Calu3 (cell line): ENCODE measurements at regions not wholly inside any gene's neighbourhood (a gene's known extent, or its start where the extent isn't known, plus 50 kb on each side); places are given as distances from the start of the nearest gene placed in this dataset.

ENCODE experiments used
- BruUV-seq: library from RNA; stranded (reverse); fragments of 400-500 nt; replicated peaks from 2 replicates; lab custom pipeline; 2021; lab: Mats Ljungman, UMichigan
- CTCF ChIA-PET: fragments of 300-600 bp; sonication (Branson Sonifier 250); formaldehyde crosslinking; loops from one replicate; lab custom pipeline; 2022; ENCODE audit warnings: antibody characterized with exemption; lab: Charles Lee
- DNase-seq: peaks from one replicate; pipeline ENCODE4 v3.0.0; 2022
- H3K27ac Mint-ChIP-seq: one replicate; pipeline ENCODE4 v1.8.0; 2022; ENCODE audit warnings: mixed read lengths; ENCODE audit not compliant: unreplicated experiment
- H3K27me3 Mint-ChIP-seq: one replicate; pipeline ENCODE4 v1.8.0; 2022; ENCODE audit warnings: mixed read lengths; ENCODE audit not compliant: unreplicated experiment
- H3K36me3 Mint-ChIP-seq: one replicate; pipeline ENCODE4 v1.8.0; 2022; ENCODE audit warnings: mild to moderate bottlenecking, moderate library complexity, mixed read lengths; ENCODE audit not compliant: insufficient read depth, unreplicated experiment
- H3K4me1 Mint-ChIP-seq: one replicate; pipeline ENCODE4 v1.8.0; 2022; ENCODE audit warnings: mild to moderate bottlenecking, low read depth, mixed read lengths; ENCODE audit not compliant: unreplicated experiment
- H3K4me3 Mint-ChIP-seq: one replicate; pipeline ENCODE4 v1.8.0; 2022; ENCODE audit warnings: mild to moderate bottlenecking, low read depth, moderate library complexity, mixed read lengths; ENCODE audit not compliant: unreplicated experiment
- H3K9me3 Mint-ChIP-seq: one replicate; pipeline ENCODE4 v1.8.0; 2022; ENCODE audit warnings: low read depth, mixed read lengths; ENCODE audit not compliant: unreplicated experiment
- CTCF ChIP-seq: fragments of 200-600 bp; IDR thresholded peaks from one replicate; pipeline ENCODE4 v1.8.0; 2022; ENCODE audit warnings: antibody characterized with exemption; ENCODE audit not compliant: unreplicated experiment
- intact Hi-C: fragments of 100-400 bp; cut with micrococcal nuclease; formaldehyde crosslinking; loops from one replicate; pipeline ENCODE4 v1.10.0; 2022; ENCODE audit not compliant: unreplicated experiment

- no TSS peak for BruUV-seq
- Mint-ChIP-seq H3K27ac (no peak overlapping the region), H3K4me3 (no peak overlapping the region), H3K4me1 (no peaks in the 10 kb centered on the region), H3K9me3 (no peaks in the 10 kb centered on the region), H3K27me3 (no peaks in the 10 kb centered on the region), H3K36me3 (no peaks in the 10 kb centered on the region)
- no peak for TF ChIP-seq CTCF
- intact Hi-C loops, result no loop called here
- no peak for DNase-seq
- CTCF ChIA-PET, result no interaction called here
These were observed 245.7 kb upstream of the GMDS start for GRCh38 chr6:2491137-2491536.

GRCh38 chr6:2488578-2488977 is 243.2 kb upstream of the GMDS start:
- Mint-ChIP-seq H3K4me1 (no peaks in the 10 kb centered on the region), H3K27ac (no peak overlapping the region), H3K36me3 (no peaks in the 10 kb centered on the region), H3K9me3 (no peaks in the 10 kb centered on the region), H3K4me3 (no peak overlapping the region), H3K27me3 (no peaks in the 10 kb centered on the region)
- intact Hi-C loops, result no loop called here
- no peak for DNase-seq
- no peak for TF ChIP-seq CTCF
- BruUV-seq, result no TSS peak
- CTCF ChIA-PET, result no interaction called here

- Mint-ChIP-seq H3K9me3 (peaks cover 3% of the 10 kb centered on the region), H3K27ac (no peak overlapping the region), H3K4me1 (no peaks in the 10 kb centered on the region), H3K4me3 (no peak overlapping the region), H3K27me3 (no peaks in the 10 kb centered on the region), H3K36me3 (no peaks in the 10 kb centered on the region)
- CTCF ChIA-PET, result no interaction called here
- intact Hi-C loops, result no loop called here
- BruUV-seq, result no TSS peak
- TF ChIP-seq CTCF, result no peak
- no peak for DNase-seq
These were observed 239.7 kb upstream of the GMDS start for GRCh38 chr6:2485116-2485515.

GRCh38 chr6:2482773-2483172 is 237.4 kb upstream of the GMDS start:
- no peak overlapping the region for H3K27ac Mint-ChIP-seq
- peaks cover 3% of the 10 kb centered on the region for H3K9me3 Mint-ChIP-seq
- intact Hi-C loops, result no loop called here
- H3K27me3 Mint-ChIP-seq, result no peaks in the 10 kb centered on the region
- no peak overlapping the region for H3K4me3 Mint-ChIP-seq
- TF ChIP-seq CTCF, result no peak
- CTCF ChIA-PET, result no interaction called here
- no peak for DNase-seq
- H3K36me3 Mint-ChIP-seq, result no peaks in the 10 kb centered on the region
- H3K4me1 Mint-ChIP-seq, result no peaks in the 10 kb centered on the region
- BruUV-seq, result no TSS peak
